ENCODE measurements at regions not wholly inside any gene's neighbourhood (a gene's known extent, or its start where the extent isn't known, plus 50 kb on each side); places are given as distances from the start of the nearest gene placed in this dataset.

DNA sequence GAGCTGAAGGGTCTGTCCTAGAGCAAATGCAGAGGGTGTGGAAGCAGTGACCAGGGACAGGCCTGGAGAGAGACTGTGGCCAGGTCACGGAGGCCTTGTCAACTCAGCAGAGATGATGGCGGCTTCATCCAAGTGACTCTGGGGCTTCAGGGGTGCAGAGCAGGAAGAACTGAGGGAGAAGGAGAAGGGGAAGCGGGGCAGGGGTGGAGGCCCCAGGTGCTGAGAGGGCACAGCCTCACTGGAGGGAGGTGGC, 299.1 kb downstream of the ZNF536 start:
- Histone ChIP-seq H3K79me2 (replicated peaks; ENCODE audit: insufficient read depth, low read length) (no peaks in the 10 kb centered on the region), H3K9ac (ENCODE audit: low read length) (no peak overlapping the region), H3K9me2 (ENCODE audit: insufficient read depth, low read length) (no peaks in the 10 kb centered on the region), H3K27ac (ENCODE audit: low read length) (no peak overlapping the region), H3K4me2 (ENCODE audit: low read length) (no peak overlapping the region), H3K36me3 (ENCODE audit: insufficient read depth, low read length) (no peaks in the 10 kb centered on the region), H3K4me3 (ENCODE audit: low read length) (no peak overlapping the region), H3K27me3 (ENCODE audit: insufficient read depth, low read depth, low read length) (no peaks in the 10 kb centered on the region), H3F3A (ENCODE audit: insufficient read depth, low read length, poor library complexity, severe bottlenecking) (no peaks in the 10 kb centered on the region), H4K20me1 (ENCODE audit: insufficient read depth) (no peaks in the 10 kb centered on the region), H3K9me3 (ENCODE audit: low read length) (no peaks in the 10 kb centered on the region), H2AFZ (ENCODE audit: low read depth, low read length) (no peak overlapping the region)
- TF ChIP-seq, protein P1, sequence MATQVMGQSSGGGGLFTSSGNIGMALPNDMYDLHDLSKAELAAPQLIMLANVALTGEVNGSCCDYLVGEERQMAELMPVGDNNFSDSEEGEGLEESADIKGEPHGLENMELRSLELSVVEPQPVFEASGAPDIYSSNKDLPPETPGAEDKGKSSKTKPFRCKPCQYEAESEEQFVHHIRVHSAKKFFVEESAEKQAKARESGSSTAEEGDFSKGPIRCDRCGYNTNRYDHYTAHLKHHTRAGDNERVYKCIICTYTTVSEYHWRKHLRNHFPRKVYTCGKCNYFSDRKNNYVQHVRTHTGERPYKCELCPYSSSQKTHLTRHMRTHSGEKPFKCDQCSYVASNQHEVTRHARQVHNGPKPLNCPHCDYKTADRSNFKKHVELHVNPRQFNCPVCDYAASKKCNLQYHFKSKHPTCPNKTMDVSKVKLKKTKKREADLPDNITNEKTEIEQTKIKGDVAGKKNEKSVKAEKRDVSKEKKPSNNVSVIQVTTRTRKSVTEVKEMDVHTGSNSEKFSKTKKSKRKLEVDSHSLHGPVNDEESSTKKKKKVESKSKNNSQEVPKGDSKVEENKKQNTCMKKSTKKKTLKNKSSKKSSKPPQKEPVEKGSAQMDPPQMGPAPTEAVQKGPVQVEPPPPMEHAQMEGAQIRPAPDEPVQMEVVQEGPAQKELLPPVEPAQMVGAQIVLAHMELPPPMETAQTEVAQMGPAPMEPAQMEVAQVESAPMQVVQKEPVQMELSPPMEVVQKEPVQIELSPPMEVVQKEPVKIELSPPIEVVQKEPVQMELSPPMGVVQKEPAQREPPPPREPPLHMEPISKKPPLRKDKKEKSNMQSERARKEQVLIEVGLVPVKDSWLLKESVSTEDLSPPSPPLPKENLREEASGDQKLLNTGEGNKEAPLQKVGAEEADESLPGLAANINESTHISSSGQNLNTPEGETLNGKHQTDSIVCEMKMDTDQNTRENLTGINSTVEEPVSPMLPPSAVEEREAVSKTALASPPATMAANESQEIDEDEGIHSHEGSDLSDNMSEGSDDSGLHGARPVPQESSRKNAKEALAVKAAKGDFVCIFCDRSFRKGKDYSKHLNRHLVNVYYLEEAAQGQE (IDR thresholded peaks at IDR 0.05; ENCODE audit: borderline replicate concordance): no peak
- TF ChIP-seq TAF1 (IDR thresholded peaks at IDR 0.05; ENCODE audit: low read depth) (no peak), MXI1 (conservative IDR thresholded peaks at IDR 0.05; ENCODE audit: poor library complexity, severe bottlenecking) (no peak), RAD21 (conservative IDR thresholded peaks at IDR 0.05) (no peak)

DNA sequence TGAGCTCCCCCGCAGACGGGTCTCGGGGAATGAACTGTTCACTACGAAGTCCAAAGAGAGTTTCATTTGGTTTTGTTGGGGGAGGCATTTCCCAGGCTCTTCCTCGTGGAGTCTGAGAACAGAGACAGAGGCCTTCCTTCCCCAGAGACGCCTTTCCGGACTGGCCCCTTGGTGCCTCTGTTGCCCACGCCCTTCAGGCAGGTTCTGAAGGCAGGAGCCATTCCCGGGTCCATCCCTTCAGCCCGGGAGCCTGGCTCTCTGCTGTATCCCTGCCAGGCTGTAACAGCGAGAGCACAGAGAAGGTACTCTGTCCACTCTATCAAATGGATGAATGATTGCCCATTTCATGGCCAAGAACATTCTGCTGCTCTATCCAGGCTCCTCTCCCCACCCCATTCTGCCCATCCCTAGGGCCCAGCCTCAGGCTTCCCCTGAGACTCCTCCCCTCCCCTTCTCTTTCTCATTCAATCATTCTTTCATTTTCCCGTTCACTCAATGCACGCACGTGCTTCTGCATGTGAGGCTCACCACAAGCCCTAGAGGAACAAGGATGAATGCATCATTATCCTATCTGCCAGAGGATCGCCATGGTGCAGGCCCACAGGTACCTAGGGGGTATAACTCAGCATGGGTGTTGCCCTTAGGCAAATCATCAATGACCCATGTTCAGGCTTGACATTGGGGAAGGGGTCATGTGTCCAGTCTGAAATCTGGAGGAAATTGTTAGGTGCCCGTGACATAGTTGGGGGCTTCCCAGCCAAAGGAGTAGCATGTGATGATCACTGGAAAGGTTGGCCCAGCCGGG, 298.6 kb downstream of the ZNF536 start:
- no peaks in the 10 kb centered on the region for H3F3A ChIP-seq (ENCODE audit: insufficient read depth, low read length, poor library complexity, severe bottlenecking)
- H4K20me1 ChIP-seq (ENCODE audit: insufficient read depth): no peaks in the 10 kb centered on the region
- no peaks in the 10 kb centered on the region for H3K9me3 ChIP-seq (ENCODE audit: low read length)
- H3K36me3 ChIP-seq (ENCODE audit: insufficient read depth, low read length): no peaks in the 10 kb centered on the region
- no peaks in the 10 kb centered on the region for H3K9me2 ChIP-seq (ENCODE audit: insufficient read depth, low read length)
- no peaks in the 10 kb centered on the region for H3K79me2 ChIP-seq (replicated peaks; ENCODE audit: insufficient read depth, low read length)
- H2AFZ ChIP-seq (ENCODE audit: low read depth, low read length): no peak overlapping the region
- no peak overlapping the region for H3K4me2 ChIP-seq (ENCODE audit: low read length)
- no peaks in the 10 kb centered on the region for H3K27me3 ChIP-seq (ENCODE audit: insufficient read depth, low read depth, low read length)
- H3K9ac ChIP-seq (ENCODE audit: low read length): no peak overlapping the region
- TF ChIP-seq TAF1 (IDR thresholded peaks at IDR 0.05; ENCODE audit: low read depth) (no peak), EP300 (conservative IDR thresholded peaks at IDR 0.05; ENCODE audit: poor library complexity, severe bottlenecking) (no peak), EZH2 (IDR thresholded peaks at IDR 0.05; ENCODE audit: borderline replicate concordance, insufficient read depth, low read length, poor library complexity, severe bottlenecking) (no peak)
- H3K27ac ChIP-seq (ENCODE audit: low read length): no peak overlapping the region
- no peak overlapping the region for H3K4me3 ChIP-seq (ENCODE audit: low read length)

DNA sequence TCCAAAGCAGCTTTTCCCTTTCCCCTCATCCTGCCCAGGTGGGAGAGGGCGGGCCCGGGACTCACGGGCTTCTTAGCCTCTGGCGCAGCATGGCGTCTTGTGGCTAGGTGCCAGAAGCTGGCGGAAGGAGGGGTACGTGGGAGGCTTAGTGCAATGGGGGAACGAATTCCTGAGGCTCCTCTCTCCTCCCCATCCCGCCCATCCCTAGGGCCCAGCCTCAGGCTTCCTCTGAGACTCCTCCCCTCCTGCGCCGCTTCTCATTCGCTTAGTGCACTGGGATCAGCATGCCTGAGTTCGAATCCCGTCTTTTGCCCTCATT, 297.8 kb downstream of the ZNF536 start:
- Histone ChIP-seq H3K4me2 (ENCODE audit: low read length) (no peak overlapping the region), H4K20me1 (ENCODE audit: insufficient read depth) (no peaks in the 10 kb centered on the region), H3K27me3 (ENCODE audit: insufficient read depth, low read depth, low read length) (no peaks in the 10 kb centered on the region), H3K27ac (ENCODE audit: low read length) (no peak overlapping the region), H3K9me3 (ENCODE audit: low read length) (no peaks in the 10 kb centered on the region), H3K9me2 (ENCODE audit: insufficient read depth, low read length) (no peaks in the 10 kb centered on the region), H3K79me2 (replicated peaks; ENCODE audit: insufficient read depth, low read length) (no peaks in the 10 kb centered on the region), H3K4me3 (ENCODE audit: low read length) (no peak overlapping the region), H2AFZ (ENCODE audit: low read depth, low read length) (no peak overlapping the region), H3F3A (ENCODE audit: insufficient read depth, low read length, poor library complexity, severe bottlenecking) (no peaks in the 10 kb centered on the region), H3K36me3 (ENCODE audit: insufficient read depth, low read length) (no peaks in the 10 kb centered on the region), H3K9ac (ENCODE audit: low read length) (no peak overlapping the region)
- TF ChIP-seq SMC3 (conservative IDR thresholded peaks at IDR 0.05; ENCODE audit: poor library complexity) (no peak), EZH2 (IDR thresholded peaks at IDR 0.05; ENCODE audit: borderline replicate concordance, insufficient read depth, low read length, poor library complexity, severe bottlenecking) (no peak), EP300 (conservative IDR thresholded peaks at IDR 0.05; ENCODE audit: poor library complexity, severe bottlenecking) (no peak), TAF1 (IDR thresholded peaks at IDR 0.05; ENCODE audit: low read depth) (no peak), MXI1 (conservative IDR thresholded peaks at IDR 0.05; ENCODE audit: poor library complexity, severe bottlenecking) (no peak), RAD21 (conservative IDR thresholded peaks at IDR 0.05) (no peak), POLR2AphosphoS5 (IDR thresholded peaks at IDR 0.05) (no peak)
- TF ChIP-seq, protein P1 (IDR thresholded peaks at IDR 0.05; ENCODE audit: borderline replicate concordance): no peak
- TF ChIP-seq, protein P2, sequence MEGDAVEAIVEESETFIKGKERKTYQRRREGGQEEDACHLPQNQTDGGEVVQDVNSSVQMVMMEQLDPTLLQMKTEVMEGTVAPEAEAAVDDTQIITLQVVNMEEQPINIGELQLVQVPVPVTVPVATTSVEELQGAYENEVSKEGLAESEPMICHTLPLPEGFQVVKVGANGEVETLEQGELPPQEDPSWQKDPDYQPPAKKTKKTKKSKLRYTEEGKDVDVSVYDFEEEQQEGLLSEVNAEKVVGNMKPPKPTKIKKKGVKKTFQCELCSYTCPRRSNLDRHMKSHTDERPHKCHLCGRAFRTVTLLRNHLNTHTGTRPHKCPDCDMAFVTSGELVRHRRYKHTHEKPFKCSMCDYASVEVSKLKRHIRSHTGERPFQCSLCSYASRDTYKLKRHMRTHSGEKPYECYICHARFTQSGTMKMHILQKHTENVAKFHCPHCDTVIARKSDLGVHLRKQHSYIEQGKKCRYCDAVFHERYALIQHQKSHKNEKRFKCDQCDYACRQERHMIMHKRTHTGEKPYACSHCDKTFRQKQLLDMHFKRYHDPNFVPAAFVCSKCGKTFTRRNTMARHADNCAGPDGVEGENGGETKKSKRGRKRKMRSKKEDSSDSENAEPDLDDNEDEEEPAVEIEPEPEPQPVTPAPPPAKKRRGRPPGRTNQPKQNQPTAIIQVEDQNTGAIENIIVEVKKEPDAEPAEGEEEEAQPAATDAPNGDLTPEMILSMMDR (IDR thresholded peaks at IDR 0.05; ENCODE audit: poor library complexity, severe bottlenecking): no peak

All from neural cell (in vitro differentiated cells).